Activated CD4-positive, alpha-beta T cell treated with anti-CD3 and anti-CD28 coated beads, Interleukin-2, amount 50 U/mL, for 4 hours (primary cell): ENCODE measurements at regions not wholly inside any gene's neighbourhood (a gene's known extent, or its start where the extent isn't known, plus 50 kb on each side); places are given as distances from the start of the nearest gene placed in this dataset.
"Not testable (repeated sequence)": the region's sequence is repeated elsewhere in the genome, so short reads cannot be mapped to it uniquely, and the experiment has no call there.

Source experiments
- DNase-seq, 2 experiments: peaks; one replicate each; pipeline ENCODE4 v3.0.0-alpha.2; 2020

- no peak for DNase-seq
Observed at GRCh38 chr4:19128176-19128575, 1106.6 kb upstream of the LCORL start.

- no peak for DNase-seq
Observed at GRCh38 chr4:19126903-19127302, 1105.3 kb upstream of the LCORL start.

- DNase-seq, result no peak
Observed at GRCh38 chr4:19123681-19124080, 1102.1 kb upstream of the LCORL start.

- no peak for DNase-seq
Observed at GRCh38 chr4:19119904-19120560, 1098.5 kb upstream of the LCORL start.

- DNase-seq, result no peak
Observed at GRCh38 chr4:19117022-19117421, 1095.5 kb upstream of the LCORL start.

- no peak for DNase-seq
Observed at GRCh38 chr4:19104176-19104575, 1082.6 kb upstream of the LCORL start.

- no peak for DNase-seq
Observed at GRCh38 chr4:19095491-19096046, 1074.0 kb upstream of the LCORL start.

GRCh38 chr4:19093951-19094350, 1072.4 kb upstream of the LCORL start:
- DNase-seq, result no peak

GRCh38 chr4:19092797-19093196, 1071.2 kb upstream of the LCORL start:
- DNase-seq, result no peak

GRCh38 chr4:19074036-19074435, 1052.5 kb upstream of the LCORL start:
- no peak for DNase-seq

GRCh38 chr4:19063662-19064061, 1042.1 kb upstream of the LCORL start:
- DNase-seq, result no peak

- no peak for DNase-seq
Observed at GRCh38 chr4:19054916-19055315, 1033.4 kb upstream of the LCORL start.

- no peak for DNase-seq
Observed at GRCh38 chr4:19051831-19052230, 1030.3 kb upstream of the LCORL start.

GRCh38 chr4:19047279-19047880, 1025.8 kb upstream of the LCORL start:
- DNase-seq, result no peak

- no peak for DNase-seq
Observed at GRCh38 chr4:19039816-19040215, 1018.3 kb upstream of the LCORL start.

GRCh38 chr4:19038231-19038630, 1016.7 kb upstream of the LCORL start:
- DNase-seq, result no peak

- DNase-seq, result no peak
Observed at GRCh38 chr4:19033816-19034733, 1012.5 kb upstream of the LCORL start.

GRCh38 chr4:19030536-19030935, 1009.0 kb upstream of the LCORL start:
- no peak for DNase-seq

GRCh38 chr4:19030048-19030447, 1008.5 kb upstream of the LCORL start:
- DNase-seq, result no peak

- DNase-seq, result no peak
Observed at GRCh38 chr4:19026281-19026680, 1004.7 kb upstream of the LCORL start.

- DNase-seq, result no peak
Observed at GRCh38 chr4:19025031-19025430, 1003.5 kb upstream of the LCORL start.

GRCh38 chr4:19024047-19024446, 1002.5 kb upstream of the LCORL start:
- no peak for DNase-seq

GRCh38 chr4:19021617-19022016, 1000.1 kb upstream of the LCORL start:
- DNase-seq, result no peak

GRCh38 chr4:19016550-19016949, 995.0 kb upstream of the LCORL start:
- DNase-seq, result not testable (repeated sequence)
